Caco-2 (cell line): ENCODE measurements at regions not wholly inside any gene's neighbourhood (a gene's known extent, or its start where the extent isn't known, plus 50 kb on each side); places are given as distances from the start of the nearest gene placed in this dataset.

Experiments used
- BruUV-seq: library from RNA; stranded (reverse); fragments of 400-500 nt; replicated peaks from 2 replicates; lab custom pipeline; 2021; lab: Mats Ljungman, UMichigan
- CTCF ChIA-PET: fragments of 300-600 bp; sonication (Branson Sonifier 250); formaldehyde crosslinking; loops from one replicate; lab custom pipeline; 2022; ENCODE audit warnings: antibody characterized with exemption; lab: Charles Lee
- POLR2A ChIA-PET: fragments of 300-600 bp; sonication (Branson Sonifier 250); formaldehyde crosslinking; loops from one replicate; lab custom pipeline; 2022; ENCODE audit warnings: antibody characterized with exemption; lab: Charles Lee
- DNase-seq, 2 experiments: peaks; one replicate each; pipeline versions ENCODE4 v3.0.0 to v3.0.0-alpha.2; 2020 to 2022
- H3K27me3 ChIP-seq: replicated peaks from 2 replicates; pipeline ENCODE4 v1.6.0; 2011; ENCODE audit warnings: low read length; ENCODE audit not compliant: control insufficient read depth, insufficient read depth
- H3K36me3 ChIP-seq: 2 replicates; pipeline ENCODE4 v1.5.1; 2011; ENCODE audit warnings: low read length; ENCODE audit not compliant: control insufficient read depth, insufficient read depth
- H3K4me1 ChIP-seq: fragments of 250-450 bp; sonication (Bioruptor Pico); 2 replicates; pipeline ENCODE4 v1.5.1; 2020; ENCODE audit warnings: mild to moderate bottlenecking
- H3K4me3 ChIP-seq: 2 replicates; pipeline ENCODE4 v1.5.1; 2011; ENCODE audit warnings: low read depth, mild to moderate bottlenecking, control low read depth, low read length
- H3K9me3 ChIP-seq: fragments of 250-450 bp; sonication (Bioruptor Pico); 2 replicates; pipeline ENCODE4 v1.5.1; 2020; ENCODE audit warnings: mild to moderate bottlenecking, moderate library complexity
- H3K27ac Mint-ChIP-seq: one replicate; pipeline ENCODE4 v1.8.0; 2022; ENCODE audit warnings: mixed read lengths; ENCODE audit not compliant: unreplicated experiment
- H3K27me3 Mint-ChIP-seq: one replicate; pipeline ENCODE4 v1.8.0; 2022; ENCODE audit warnings: mixed read lengths; ENCODE audit not compliant: insufficient read depth, unreplicated experiment
- H3K36me3 Mint-ChIP-seq: one replicate; pipeline ENCODE4 v1.8.0; 2022; ENCODE audit warnings: mild to moderate bottlenecking, mixed read lengths; ENCODE audit not compliant: insufficient read depth, unreplicated experiment
- H3K4me1 Mint-ChIP-seq: one replicate; pipeline ENCODE4 v1.8.0; 2022; ENCODE audit warnings: low read depth, mixed read lengths; ENCODE audit not compliant: unreplicated experiment
- H3K4me3 Mint-ChIP-seq: one replicate; pipeline ENCODE4 v1.8.0; 2022; ENCODE audit warnings: mild to moderate bottlenecking, moderate library complexity, mixed read lengths; ENCODE audit not compliant: unreplicated experiment
- H3K9me3 Mint-ChIP-seq: one replicate; pipeline ENCODE4 v1.8.0; 2022; ENCODE audit warnings: mixed read lengths; ENCODE audit not compliant: unreplicated experiment
- CTCF ChIP-seq, 2 experiments: fragments of 200-600 bp in 1 of 2; IDR thresholded peaks; 1 replicate in 1 of 2; 2 replicates in 1 of 2; pipeline versions ENCODE4 v1.5.1 to v1.8.0; 2011 to 2022; ENCODE audit warnings: antibody characterized with exemption in 1 of 2, control low read depth in 1 of 2, inconsistent platforms in 1 of 2, low read depth in 1 of 2, low read length in 1 of 2, mild to moderate bottlenecking in 1 of 2, moderate library complexity in 1 of 2; ENCODE audit not compliant: insufficient read depth in 1 of 2, severe bottlenecking in 1 of 2, unreplicated experiment in 1 of 2
- intact Hi-C: fragments of 100-400 bp; cut with micrococcal nuclease; formaldehyde crosslinking; loops from one replicate; pipeline ENCODE4 v1.10.0; 2022; ENCODE audit not compliant: unreplicated experiment

DNA sequence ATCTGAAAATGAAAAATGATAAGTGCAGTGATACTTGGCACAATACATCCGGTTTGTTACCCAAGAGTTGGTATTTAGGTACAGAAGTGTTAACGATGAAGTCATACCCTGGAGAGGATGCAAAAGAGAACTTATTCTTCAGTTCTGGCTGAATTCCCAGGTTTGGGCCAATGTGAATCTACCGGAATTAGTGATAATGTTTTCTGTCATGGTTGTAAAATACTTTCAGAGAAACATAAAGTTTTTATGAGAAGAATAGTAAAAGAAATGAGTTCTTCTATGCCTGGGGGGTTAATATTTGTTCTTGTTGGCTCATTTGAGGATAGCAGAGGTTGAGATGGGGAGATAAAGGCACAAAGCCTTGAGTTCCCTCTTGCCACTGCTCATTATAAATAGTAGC, 509.9 kb upstream of the POU3F2 start:
- Mint-ChIP-seq H3K4me3 (no peak overlapping the region), H3K9me3 (no peaks in the 10 kb centered on the region), H3K27me3 (no peaks in the 10 kb centered on the region), H3K27ac (no peak overlapping the region), H3K4me1 (no peaks in the 10 kb centered on the region), H3K36me3 (no peaks in the 10 kb centered on the region)
- ChIA-PET CTCF (no interaction called here), POLR2A (no interaction called here)
- no TSS peak for BruUV-seq
- no peaks in the 10 kb centered on the region for H3K36me3 ChIP-seq
- no peaks in the 10 kb centered on the region for H3K9me3 ChIP-seq
- no peaks in the 10 kb centered on the region for H3K27me3 ChIP-seq
- intact Hi-C loops, result no loop called here
- H3K4me3 ChIP-seq, result no peak overlapping the region
- DNase-seq, result no peak
- no peak for TF ChIP-seq CTCF (IDR thresholded peaks at IDR 0.05; ENCODE audit: insufficient read depth in 1 of 2, low read depth in 1 of 2, low read length in 1 of 2, severe bottlenecking in 1 of 2, unreplicated experiment in 1 of 2)
- no peaks in the 10 kb centered on the region for H3K4me1 ChIP-seq

DNA sequence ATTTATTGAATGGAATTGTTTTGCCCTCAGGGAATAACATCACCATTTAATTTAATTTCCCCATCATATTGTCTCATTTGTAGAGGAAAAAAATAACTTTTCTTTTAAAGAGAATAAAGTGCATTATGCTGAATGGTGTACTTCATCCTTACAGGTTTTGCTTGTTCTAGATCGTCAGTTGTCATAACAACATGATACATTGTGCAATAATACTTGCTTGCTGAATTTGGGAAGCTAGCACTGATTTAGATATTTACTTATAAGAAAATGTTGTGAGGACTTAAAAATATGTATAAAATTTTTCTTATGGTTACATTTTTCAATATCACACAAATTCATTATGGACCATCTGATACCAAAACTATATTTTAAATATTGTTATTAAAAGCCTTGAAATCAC, 509.0 kb upstream of the POU3F2 start:
- CTCF ChIA-PET, result no interaction called here
- Histone ChIP-seq H3K4me3 (no peak overlapping the region), H3K27me3 (no peaks in the 10 kb centered on the region), H3K9me3 (no peaks in the 10 kb centered on the region), H3K4me1 (no peaks in the 10 kb centered on the region), H3K36me3 (no peaks in the 10 kb centered on the region)
- Mint-ChIP-seq H3K4me1 (no peaks in the 10 kb centered on the region), H3K27me3 (no peaks in the 10 kb centered on the region), H3K36me3 (no peaks in the 10 kb centered on the region), H3K4me3 (no peak overlapping the region), H3K27ac (no peak overlapping the region), H3K9me3 (no peaks in the 10 kb centered on the region)
- BruUV-seq, result no TSS peak
- TF ChIP-seq CTCF (IDR thresholded peaks at IDR 0.05; ENCODE audit: insufficient read depth in 1 of 2, low read depth in 1 of 2, low read length in 1 of 2, severe bottlenecking in 1 of 2, unreplicated experiment in 1 of 2), result no peak
- no peak for DNase-seq
- intact Hi-C loops, result no loop called here
- POLR2A ChIA-PET, result no interaction called here

- no peak for DNase-seq
- H3K36me3 Mint-ChIP-seq, result no peaks in the 10 kb centered on the region
- no peak overlapping the region for H3K4me3 Mint-ChIP-seq
- no peaks in the 10 kb centered on the region for H3K9me3 ChIP-seq
- BruUV-seq, result no TSS peak
- ChIA-PET POLR2A (no interaction called here), CTCF (no interaction called here)
- no peaks in the 10 kb centered on the region for H3K36me3 ChIP-seq
- H3K9me3 Mint-ChIP-seq, result no peaks in the 10 kb centered on the region
- no peaks in the 10 kb centered on the region for H3K27me3 ChIP-seq
- no peaks in the 10 kb centered on the region for H3K27me3 Mint-ChIP-seq
- intact Hi-C loops, result no loop called here
- H3K4me1 Mint-ChIP-seq, result no peaks in the 10 kb centered on the region
- H3K27ac Mint-ChIP-seq, result no peak overlapping the region
- no peak overlapping the region for H3K4me3 ChIP-seq
- no peak for TF ChIP-seq CTCF (IDR thresholded peaks at IDR 0.05; ENCODE audit: insufficient read depth in 1 of 2, low read depth in 1 of 2, low read length in 1 of 2, severe bottlenecking in 1 of 2, unreplicated experiment in 1 of 2)
- H3K4me1 ChIP-seq, result no peaks in the 10 kb centered on the region
These were observed 501.1 kb upstream of the POU3F2 start for GRCh38 chr6:98333273-98333672.
